ENCODE measurements at regions not wholly inside any gene's neighbourhood (a gene's known extent, or its start where the extent isn't known, plus 50 kb on each side); places are given as distances from the start of the nearest gene placed in this dataset.

- no peak for DNase-seq
- intact Hi-C loops (cut with DNase I): no loop called here
- ATAC-seq: no peak
Observed at GRCh38 chr10:54853883-54854282, 52.9 kb upstream of the PCDH15 start.
